ENCODE measurements at regions not wholly inside any gene's neighbourhood (a gene's known extent, or its start where the extent isn't known, plus 50 kb on each side); places are given as distances from the start of the nearest gene placed in this dataset.
"Not testable (repeated sequence)": the region's sequence is repeated elsewhere in the genome, so short reads cannot be mapped to it uniquely, and the experiment has no call there.

- Histone ChIP-seq H3K79me2 (peaks cover 10% of the 10 kb centered on the region), H3K9me3 (ENCODE audit: control insufficient read depth, low read length) (no peaks in the 10 kb centered on the region), H3K36me3 (ENCODE audit: control insufficient read depth, insufficient read depth, low read length) (no peaks in the 10 kb centered on the region), H2AFZ (no peak overlapping the region), H3K27ac (no peak overlapping the region), H3K4me1 (no peaks in the 10 kb centered on the region), H3K27me3 (ENCODE audit: control insufficient read depth, insufficient read depth, low read length) (no peaks in the 10 kb centered on the region), H3K4me2 (ENCODE audit: low read length) (no peak overlapping the region), H3K9ac (no peak overlapping the region), H3K4me3 (ENCODE audit: low read depth, low read length) (no peak overlapping the region)
- no peak for TF ChIP-seq CTCF (IDR thresholded peaks at IDR 0.05)
Observed at GRCh38 chr12:66753810-66754209, 74.9 kb upstream of the GRIP1 start.

- H2AFZ ChIP-seq, result no peak overlapping the region
- no peak overlapping the region for H3K4me2 ChIP-seq (ENCODE audit: low read length)
- H3K36me3 ChIP-seq (ENCODE audit: control insufficient read depth, insufficient read depth, low read length), result no peaks in the 10 kb centered on the region
Observed at GRCh38 chr12:66755727-66756395, 77.0 kb upstream of the GRIP1 start.

GRCh38 chr12:66756631-66757030, 77.8 kb upstream of the GRIP1 start:
- no peaks in the 10 kb centered on the region for H3K36me3 ChIP-seq (ENCODE audit: control insufficient read depth, insufficient read depth, low read length)
- peaks cover 21% of the 10 kb centered on the region for H3K79me2 ChIP-seq
- H3K4me1 ChIP-seq, result no peaks in the 10 kb centered on the region
- H3K4me2 ChIP-seq (ENCODE audit: low read length), result no peak overlapping the region
- no peaks in the 10 kb centered on the region for H3K9me3 ChIP-seq (ENCODE audit: control insufficient read depth, low read length)
- no peak overlapping the region for H3K4me3 ChIP-seq (ENCODE audit: low read depth, low read length)
- H3K9ac ChIP-seq, result no peak overlapping the region
- no peak overlapping the region for H2AFZ ChIP-seq
- no peaks in the 10 kb centered on the region for H3K27me3 ChIP-seq (ENCODE audit: control insufficient read depth, insufficient read depth, low read length)
- H3K27ac ChIP-seq, result no peak overlapping the region
- TF ChIP-seq CTCF (IDR thresholded peaks at IDR 0.05), result no peak

More at GRCh38 chr12:66755727-66756395, 77.0 kb upstream of the GRIP1 start:
- Histone ChIP-seq H3K27ac (no peak overlapping the region), H3K4me3 (ENCODE audit: low read depth, low read length) (no peak overlapping the region), H3K4me1 (no peaks in the 10 kb centered on the region), H3K27me3 (ENCODE audit: control insufficient read depth, insufficient read depth, low read length) (no peaks in the 10 kb centered on the region), H3K79me2 (peaks cover 13% of the 10 kb centered on the region), H3K9ac (no peak overlapping the region), H3K9me3 (ENCODE audit: control insufficient read depth, low read length) (no peaks in the 10 kb centered on the region)
- TF ChIP-seq CTCF (IDR thresholded peaks at IDR 0.05), result no peak

GRCh38 chr12:66760122-66760521, 81.2 kb upstream of the GRIP1 start:
- not testable (repeated sequence) for H3K4me2 ChIP-seq (ENCODE audit: low read length); H3K27me3 ChIP-seq (ENCODE audit: control insufficient read depth, insufficient read depth, low read length); H3K9ac ChIP-seq; H3K27ac ChIP-seq; H3K36me3 ChIP-seq (ENCODE audit: control insufficient read depth, insufficient read depth, low read length); H2AFZ ChIP-seq; H3K9me3 ChIP-seq (ENCODE audit: control insufficient read depth, low read length); H3K4me1 ChIP-seq; H3K4me3 ChIP-seq (ENCODE audit: low read depth, low read length)
- H3K79me2 ChIP-seq, result peaks cover 24% of the 10 kb centered on the region

- H3K9ac ChIP-seq, result no peak overlapping the region
- no peaks in the 10 kb centered on the region for H3K36me3 ChIP-seq (ENCODE audit: control insufficient read depth, insufficient read depth, low read length)
- H3K4me1 ChIP-seq, result peaks cover 5% of the 10 kb centered on the region
- H3K27me3 ChIP-seq (ENCODE audit: control insufficient read depth, insufficient read depth, low read length), result no peaks in the 10 kb centered on the region
- TF ChIP-seq CTCF (IDR thresholded peaks at IDR 0.05), result no peak
- no peak overlapping the region for H3K27ac ChIP-seq
- no peak overlapping the region for H2AFZ ChIP-seq
- H3K4me2 ChIP-seq (ENCODE audit: low read length), result no peak overlapping the region
- H3K79me2 ChIP-seq, result peaks cover 28% of the 10 kb centered on the region
- H3K4me3 ChIP-seq (ENCODE audit: low read depth, low read length), result no peak overlapping the region
- H3K9me3 ChIP-seq (ENCODE audit: control insufficient read depth, low read length), result no peaks in the 10 kb centered on the region
Observed at GRCh38 chr12:66763467-66763866, 84.6 kb upstream of the GRIP1 start.

Measured in parathyroid adenoma (tissue), 2 donors.